DMS 273 (cell line): ENCODE measurements at regions not wholly inside any gene's neighbourhood (a gene's known extent, or its start where the extent isn't known, plus 50 kb on each side); places are given as distances from the start of the nearest gene placed in this dataset.
A peak's percentile ranks its signal among the peaks of the same experiment; 100 is the strongest.

Experiments used
- DNase-seq: peaks from one replicate; lab custom pipeline; 2025; ENCODE audit not compliant: unreplicated experiment; lab: John Stamatoyannopoulos, UW

DNA sequence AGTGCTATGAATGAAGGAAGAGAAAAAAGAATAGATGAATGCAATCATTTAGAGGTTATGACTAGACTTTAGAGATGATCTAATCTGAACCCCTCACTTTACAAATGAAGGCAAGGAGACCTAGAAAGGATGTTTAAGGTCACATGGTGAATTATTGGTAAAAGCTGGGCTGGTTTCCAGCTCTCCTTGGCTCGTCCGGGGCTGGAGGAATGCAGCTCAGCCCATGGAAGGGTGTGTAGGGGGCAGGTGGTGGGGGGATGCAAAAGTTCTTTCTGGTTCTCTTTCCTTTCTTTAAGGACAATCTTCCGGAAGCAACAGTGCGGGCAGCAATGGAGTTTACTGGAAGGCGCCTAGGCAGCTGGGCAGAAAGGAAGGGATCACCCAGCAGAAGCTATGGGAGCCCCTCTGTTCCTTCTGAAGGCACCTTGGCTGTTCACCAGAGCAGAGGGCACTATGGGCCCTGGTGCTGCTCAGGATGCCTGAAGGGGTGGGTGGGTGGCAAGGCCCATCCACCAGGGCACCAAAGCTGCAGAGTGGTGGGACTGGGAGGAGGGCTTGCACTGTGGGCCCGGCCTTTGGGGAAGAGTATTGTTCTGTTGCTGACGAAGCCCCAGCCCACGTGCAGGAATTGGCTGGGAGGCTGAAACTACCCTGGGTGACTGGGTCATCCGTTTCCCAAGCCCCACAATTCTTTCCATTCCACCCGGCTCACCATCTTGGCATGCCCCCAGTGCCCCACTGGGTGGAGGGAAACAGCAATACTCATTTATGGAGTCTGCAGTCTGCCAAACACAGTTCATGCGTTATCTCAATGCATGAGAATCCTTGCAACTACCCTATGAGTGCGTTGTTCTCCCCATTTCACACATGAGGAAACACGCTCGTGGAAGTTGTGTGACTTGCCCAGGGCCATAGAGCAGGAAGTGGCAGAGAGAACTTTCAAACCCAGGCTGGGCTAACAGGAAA is 78.2 kb downstream of the IRF2BPL start:
- DNase-seq, result peak; percentile 35

DNA sequence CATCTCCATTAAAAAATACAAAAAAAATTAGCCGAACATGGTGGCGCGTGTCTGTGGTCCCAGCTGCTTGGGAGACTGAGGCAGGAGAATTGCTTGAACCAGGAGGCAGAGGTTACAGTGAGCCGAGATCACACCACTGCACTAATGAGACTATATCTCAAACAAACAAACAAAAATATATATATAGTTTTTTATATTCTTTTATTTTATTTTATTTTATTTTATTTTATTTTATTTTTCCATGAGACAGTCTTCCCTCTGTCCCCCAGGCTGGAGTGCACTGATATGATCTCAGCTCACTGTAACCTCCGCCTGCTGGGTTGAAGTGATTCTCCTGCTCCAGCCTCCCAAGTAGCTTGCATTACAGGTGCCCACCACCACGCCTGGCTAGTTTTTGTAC is 79.5 kb downstream of the IRF2BPL start:
- DNase-seq, result no peak

DNA sequence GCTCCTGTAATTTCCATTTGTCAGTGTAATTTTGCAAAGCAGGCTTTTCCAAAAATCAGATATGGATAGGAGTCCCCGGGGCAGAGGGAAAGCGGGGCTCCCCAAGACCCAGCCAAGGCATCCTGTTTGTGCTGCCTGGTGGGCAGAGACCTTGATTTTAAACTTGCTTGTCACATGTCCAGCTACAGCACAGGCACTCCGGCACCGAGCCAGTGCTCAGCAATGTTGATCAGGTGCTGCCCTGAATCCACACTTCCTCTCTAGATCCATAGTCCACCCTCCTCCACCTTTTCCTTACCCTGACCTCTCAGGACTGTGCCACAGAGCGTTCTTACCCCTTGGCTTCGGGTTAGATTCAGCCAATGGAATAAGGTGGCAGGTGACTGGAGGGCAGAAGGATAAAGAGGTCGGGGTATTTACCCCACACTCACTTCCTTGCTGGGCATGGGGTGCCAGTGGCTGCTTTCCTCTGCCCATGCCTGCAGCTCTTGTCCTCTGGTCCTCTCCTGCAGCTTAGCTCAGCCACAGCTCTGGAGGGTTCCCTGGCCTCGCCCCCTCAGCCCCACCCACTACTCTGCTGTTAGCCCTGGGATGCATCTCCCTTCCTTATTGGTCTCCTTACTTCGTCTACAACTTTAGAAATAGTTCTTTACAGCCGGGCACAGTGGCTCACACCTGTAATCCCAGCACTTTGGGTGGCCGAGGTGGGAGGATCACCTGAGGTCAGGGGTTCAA is 80.1 kb downstream of the IRF2BPL start:
- no peak for DNase-seq

DNA sequence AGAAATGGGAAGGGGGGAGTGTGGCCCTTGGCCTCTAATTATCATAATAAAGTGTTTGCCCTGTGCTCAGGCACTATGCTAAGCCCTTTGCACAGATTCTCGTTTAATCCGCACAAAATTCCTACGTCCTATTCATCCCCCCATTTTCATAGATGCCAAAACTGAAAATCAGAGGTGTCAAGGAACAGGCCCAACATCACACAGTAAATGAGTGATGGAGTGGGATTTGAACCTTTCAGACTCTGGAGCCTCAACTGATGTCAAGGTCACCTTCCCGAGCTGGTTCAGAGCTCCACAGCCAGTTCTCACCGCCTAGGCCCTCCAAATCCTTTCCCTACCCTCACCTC is 80.7 kb downstream of the IRF2BPL start:
- DNase-seq, result no peak

DNA sequence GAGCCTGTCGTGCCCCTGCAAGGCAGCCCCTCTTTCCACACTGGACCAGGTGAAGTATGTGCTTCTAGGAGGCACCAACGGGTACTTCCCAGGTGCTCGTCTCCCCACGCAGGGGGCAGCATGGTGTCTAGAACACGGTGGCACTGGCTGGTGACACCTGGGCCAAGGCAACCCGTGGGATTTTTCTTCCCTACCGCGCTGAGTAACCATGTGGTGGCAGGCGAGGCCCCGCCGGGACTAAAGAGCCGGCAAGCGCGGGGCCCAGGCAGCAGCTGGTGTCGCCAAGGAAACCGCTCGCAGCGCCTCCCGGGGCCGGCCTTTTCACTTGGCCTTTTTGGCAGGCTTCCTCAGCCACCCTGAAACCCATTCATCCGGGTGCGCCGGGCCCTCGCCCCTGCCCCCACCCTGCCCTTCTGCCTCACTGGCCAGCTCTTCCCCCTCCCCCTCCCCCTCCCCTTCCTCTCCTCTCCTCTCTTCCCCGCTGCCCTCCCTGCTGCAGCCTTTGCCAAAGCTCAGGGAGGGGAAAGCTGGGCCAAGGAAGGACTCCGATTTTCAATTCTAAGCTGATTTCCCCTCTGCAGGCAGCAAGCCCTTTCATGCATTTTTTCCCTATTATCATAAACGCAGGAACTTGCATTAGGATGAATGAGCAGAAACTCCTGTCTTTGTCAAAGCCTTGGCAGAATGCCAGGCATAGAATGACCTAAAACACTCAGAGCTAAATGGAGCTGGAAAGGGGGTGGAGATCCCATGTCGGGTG is 81.2 kb downstream of the IRF2BPL start:
- peak; percentile 98 for DNase-seq

DNA sequence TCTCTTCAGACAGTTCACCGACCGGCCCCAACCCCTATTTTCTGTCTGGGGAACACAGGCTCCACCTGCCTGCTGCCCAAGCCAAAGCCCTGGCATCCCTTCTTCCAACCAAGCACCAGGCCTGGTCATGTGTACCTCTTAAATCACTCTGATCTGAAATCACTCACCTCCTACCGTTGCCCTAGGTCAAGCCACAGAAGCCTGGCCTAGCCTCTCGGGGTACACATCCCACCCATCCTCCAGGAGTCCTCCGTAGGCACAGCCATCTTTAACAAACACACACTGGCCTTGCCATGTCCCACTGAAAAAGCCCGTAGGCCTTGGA is 81.8 kb downstream of the IRF2BPL start:
- no peak for DNase-seq

DNA sequence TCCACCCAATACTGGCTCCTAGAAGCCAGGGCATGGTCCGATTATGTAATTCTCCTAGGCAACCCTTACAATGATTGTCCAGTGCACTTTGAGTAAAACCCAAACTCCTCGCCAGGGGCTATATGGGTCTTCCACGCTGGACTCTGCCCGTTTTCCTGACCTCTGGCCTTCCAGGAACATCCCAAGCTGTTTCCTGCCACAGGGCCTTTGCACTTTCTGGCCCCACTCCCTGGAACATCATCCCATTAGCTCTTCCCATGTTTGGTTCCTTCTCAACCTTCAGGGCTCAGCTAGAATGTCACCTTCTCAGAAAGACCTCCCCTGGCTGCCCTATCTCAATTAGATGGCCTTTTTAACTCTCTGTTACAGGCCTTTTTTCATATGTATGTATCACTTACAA is 85.4 kb downstream of the IRF2BPL start:
- DNase-seq, result no peak

DNA sequence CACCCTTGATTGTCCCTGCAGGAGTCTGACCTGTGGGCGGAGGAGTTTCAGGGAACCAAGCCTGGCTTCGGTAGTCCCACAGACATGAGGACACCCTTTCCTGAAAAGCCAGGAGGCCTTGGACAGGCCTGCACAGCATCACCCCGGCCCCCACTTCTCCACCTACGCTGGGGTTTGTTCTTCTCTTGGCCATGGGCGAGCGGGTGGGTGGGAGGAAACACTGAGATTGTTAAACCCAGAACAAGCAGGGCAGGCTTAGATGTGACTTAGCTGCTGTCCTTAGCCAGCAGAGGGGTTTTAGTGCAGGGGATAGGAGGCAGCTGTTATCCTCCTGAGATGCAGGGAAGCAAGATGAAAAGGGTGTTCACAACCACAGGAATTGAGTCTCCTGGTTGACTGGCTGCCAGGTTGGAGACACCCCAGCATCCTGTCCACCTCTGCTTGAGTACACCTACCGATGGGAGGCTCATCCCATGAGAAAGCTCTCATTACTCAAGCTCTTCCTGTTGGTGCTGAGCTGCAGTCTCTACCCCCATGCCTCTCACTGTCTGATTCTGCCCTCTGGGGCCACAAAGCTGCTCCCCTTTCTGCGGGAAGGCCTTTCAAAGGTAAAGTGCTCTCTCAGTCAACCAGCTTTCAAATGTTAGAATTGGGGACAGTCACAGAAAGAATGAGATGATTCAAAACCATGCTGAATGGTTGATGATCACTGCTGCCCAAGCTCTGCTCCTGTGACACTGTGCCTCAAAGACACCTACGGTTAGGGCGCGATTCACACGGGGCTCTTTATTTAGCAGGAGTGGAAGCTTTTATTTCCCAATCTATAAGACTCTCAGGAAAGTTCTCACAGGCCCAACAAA is 86.3 kb downstream of the IRF2BPL start:
- DNase-seq, result no peak

DNA sequence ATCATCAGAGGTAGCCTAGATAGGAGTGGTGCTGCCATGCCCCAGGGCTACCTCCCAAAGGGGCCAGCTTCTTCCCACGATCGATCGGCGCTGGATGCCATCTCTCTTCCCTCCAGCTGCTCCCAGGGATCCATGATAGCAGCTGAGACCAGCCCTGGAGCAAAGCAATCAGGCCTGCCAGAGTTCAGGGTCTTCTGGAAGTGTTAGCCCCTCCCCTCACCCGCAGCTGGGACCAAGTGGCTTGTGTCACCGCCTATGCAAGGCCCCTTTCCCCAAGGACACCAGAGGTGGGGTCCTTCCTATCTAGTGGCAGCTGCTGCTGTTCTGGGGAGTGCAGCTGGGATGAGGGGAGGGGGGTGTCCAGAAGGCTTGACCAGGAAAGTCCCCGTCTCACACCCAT is 87.0 kb downstream of the IRF2BPL start:
- no peak for DNase-seq

DNA sequence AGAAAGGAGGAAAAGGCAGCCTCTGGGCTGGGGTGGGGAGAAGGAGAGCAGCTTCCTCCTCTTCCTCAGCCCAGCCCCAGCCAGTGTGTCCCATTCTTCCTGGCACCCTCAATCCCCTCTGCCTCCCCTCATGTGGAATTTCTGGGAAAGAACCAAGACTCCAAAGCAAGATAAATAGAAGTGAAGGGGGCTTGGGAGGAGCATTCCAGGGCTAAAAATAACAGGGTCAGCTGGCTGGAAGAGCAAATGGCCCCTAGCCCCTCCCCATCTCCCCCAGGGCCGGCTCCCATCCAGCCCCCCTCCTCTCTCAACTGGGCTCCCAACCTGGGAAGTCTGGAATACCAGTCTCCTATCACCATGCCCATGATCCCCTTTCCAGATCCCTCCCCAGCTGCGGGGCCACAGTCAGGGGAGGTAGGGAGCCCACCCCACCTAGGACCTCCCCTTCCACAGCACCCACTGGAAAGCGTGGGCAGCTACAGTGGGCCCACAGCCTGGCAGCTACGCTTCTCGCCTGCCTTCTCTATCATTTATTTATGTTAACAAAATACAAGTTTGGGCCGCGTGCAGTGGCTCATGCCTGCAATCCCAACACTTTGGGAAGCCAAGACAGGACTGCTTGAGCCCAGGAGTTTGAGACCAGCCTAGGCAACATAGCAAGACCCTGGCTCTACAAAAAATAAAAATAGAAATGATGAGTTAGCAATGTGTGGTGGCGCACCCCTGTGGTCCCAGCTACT is 88.3 kb downstream of the IRF2BPL start:
- no peak for DNase-seq

DNA sequence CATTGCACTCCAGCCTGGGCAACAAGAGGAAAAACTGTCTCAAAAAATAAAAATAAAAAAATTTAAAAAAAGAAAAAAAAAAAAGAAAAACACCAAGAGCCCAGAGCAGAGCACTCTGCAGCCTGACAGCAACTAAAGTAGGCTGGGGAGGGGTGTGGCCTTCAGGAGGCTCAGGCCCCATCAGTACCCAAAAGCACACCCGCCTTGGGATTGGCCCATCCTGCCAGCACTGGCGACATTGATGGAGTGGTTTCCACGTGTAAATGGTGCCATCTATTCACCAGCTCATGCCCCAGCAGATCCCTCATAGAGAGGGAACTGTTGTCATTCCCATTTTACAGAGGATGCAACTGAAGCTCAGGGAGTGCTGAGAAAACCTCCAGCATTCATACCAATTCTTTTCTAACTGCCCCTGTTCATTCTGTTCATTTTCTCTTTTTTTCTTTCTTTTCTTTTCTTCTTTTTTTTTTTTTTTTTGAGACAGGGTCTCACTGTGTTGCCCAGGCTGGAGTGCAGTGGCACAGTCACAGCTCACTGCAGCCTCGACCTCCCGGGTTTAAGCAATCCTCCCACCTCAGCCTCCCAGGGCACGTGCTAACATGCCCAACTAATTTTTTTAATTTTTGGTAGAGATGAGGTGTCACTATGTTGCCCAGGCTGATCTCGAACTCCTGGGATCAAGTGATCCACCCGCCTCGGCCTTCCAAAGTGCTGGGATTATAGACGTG is 89.3 kb downstream of the IRF2BPL start:
- DNase-seq, result no peak

DNA sequence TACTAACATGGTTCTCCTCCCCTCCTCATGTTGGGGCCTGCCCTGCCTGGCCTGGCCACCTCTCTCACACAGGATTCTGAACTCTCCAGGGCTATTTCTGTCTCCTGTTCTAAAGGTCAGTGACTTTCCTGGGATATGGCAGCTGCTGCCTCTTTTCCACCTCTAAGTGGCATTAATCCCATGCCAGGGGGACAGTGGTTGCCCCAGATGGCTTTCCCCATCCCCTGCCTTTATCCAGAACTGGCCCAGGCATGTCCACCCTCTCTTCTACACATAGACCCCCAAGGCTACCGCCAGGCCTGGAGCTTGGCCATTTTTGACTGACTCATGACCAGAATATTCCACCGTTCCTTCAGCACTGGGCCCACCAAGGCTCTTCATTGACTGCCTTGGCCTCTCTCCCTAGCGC is 90.4 kb downstream of the IRF2BPL start:
- DNase-seq, result no peak

DNA sequence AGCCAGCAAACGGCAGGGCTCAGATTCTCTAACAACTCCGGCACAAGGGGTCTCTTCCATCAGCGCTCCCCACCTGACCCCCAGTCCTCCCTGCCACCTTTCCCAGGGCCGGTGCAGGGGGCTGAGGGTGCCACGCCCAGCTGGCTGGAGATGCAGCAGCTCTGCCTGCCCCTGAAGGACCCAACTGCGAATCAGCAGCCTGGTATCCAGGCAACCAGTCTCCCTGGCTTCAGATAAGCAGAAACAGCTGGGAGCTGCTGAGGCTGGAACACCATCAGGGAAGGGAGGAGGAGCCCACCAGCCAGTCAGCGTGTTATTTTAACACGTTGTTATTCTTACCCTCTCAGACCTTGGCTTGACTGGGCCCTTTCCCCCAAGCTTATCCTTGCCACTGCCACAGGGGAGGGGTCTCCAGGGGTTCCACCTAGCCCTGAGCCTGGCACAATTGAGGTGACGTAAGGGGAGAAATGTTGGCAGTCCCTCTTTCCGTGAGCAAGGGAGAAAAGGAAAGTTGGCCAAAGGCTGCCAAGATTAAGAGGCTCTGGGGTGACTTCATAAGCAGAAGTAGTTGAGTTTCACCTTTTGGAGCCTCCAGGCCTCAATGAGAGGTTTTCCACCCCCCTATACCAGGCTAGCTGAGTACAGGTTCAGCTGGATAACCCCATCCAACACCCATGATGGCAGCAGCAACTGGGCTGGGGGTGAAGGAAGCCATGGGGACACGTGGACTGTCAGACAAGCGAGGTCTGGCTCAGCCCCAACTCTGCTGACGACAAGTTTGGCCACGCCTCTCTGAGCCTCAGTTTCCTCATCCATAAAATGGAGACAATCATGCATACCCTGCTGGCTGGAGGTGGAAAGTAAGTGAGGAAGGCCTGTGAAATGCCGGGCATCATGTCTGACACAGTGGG is 91.1 kb downstream of the IRF2BPL start:
- peak; percentile 94 for DNase-seq

DNA sequence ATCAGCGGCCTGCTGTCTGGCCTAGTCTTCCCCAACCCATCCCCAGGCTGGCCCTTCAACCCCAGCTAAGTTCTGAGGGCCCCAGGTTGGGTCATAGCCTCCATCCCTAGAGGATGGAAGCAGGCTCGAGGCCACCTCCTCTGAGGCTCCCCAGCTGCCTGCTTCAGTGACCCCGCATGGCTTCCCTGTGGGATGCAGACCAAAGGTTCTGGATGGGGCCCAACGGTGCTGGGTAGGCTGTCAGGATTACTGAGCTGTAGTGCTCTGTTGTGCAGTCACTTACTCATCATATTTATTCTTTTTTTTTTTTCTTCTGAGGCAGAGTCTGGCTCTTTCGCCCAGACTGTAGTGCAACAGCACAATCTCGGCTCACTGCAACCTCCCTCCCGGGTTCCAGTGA is 92.0 kb downstream of the IRF2BPL start:
- no peak for DNase-seq

DNA sequence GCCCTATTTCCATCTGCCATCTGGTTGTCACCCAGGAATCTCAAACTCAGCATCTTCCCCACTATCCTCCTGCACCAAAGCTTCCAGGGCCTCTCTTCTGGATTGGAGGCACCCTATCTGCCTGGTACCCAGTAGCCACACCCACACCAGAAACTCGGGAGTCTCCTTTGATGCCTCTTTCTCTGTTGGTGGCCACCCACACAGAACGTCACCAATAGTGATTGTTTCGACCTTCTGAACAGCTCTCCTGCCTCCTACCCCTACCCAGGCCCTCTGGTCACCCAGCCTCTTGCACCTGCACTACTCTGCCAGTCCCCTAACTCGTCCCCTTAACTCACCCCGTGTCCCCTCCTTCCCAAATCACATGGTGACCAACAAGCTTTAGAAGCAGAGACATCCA is 95.0 kb downstream of the IRF2BPL start:
- DNase-seq, result no peak

DNA sequence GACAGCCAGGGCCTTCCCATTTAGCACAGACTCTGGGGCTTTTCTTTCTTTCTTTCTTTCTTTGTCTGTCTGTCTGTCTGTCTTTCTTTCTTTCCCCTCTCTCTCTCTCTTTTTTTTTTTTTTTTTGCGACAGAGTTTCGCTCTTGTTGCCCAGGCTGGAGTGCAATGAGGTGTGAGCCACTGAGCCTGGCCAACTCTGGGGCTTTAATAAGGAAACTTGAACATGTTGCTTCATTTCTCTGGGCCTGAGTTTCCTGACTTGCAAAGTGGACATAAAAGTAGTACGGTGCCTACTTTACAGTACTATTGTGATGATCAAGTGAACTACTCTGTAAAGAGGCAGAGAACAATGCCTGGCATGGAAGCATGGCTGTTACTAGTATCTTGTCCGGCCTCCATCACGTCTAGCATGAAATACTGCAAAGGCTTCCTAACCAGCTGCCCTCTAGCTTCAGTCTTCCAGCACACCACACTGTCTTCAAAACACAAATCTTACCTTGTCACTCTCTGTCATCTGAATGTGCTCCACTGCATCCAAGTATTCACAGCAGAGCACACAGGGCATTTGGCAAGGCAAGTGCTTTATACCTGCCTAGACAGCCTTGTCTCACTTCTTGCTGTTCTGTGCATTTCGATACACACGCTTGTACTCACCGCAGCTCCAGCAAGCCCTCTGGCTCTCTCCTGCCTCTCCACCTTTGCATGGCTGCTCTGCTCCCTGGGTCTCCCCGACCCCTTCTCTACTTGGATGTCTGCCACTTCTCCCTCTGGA is 96.7 kb downstream of the IRF2BPL start:
- DNase-seq, result no peak

DNA sequence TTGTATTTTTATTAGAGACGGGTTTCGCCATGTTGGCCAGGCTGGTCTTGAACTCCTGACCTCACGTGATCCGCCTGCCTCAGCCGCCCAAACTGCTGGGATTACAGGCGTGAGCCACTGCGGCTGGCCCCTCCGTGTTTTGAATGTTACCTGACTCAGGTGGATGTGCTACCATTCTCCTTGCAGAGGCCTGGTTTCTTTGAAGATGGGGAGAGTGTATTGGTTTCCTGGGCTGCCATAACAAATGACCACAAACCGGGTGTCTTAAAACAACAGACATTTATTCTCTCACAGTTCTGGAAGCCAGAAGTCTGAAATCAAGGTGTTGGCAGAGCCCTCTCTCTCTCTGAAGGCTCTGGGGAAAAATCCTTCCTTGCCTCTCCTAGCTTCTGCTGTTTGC is 98.0 kb downstream of the IRF2BPL start:
- no peak for DNase-seq

DNA sequence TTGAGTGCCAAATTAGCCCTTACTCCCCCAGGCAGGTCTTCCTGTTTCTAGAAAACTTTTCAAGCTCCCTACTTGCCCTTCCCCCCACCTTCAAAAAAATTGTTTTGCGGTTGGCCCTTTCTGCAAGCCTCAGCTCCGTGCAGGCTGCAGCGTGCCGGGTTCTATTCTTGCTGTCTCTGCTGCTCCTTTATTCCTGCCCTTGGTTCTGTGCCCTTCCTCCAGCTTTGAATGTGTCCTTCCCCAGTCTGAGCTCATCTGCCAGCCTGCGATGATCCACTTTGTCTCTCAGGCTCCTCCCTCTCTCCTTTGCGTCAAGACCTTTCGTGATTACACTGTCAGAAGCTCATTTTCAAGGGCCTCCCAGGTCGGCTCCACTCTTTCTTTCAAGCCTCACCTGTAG is 98.6 kb downstream of the IRF2BPL start:
- no peak for DNase-seq
